GM18861 (cell line): ENCODE measurements at regions not wholly inside any gene's neighbourhood (a gene's known extent, or its start where the extent isn't known, plus 50 kb on each side); places are given as distances from the start of the nearest gene placed in this dataset.

Experiments
- ATAC-seq: cut with Tn5 transposase; IDR thresholded peaks from one replicate; pipeline ENCODE4 v1.9.1; 2021; ENCODE audit not compliant: unreplicated experiment

DNA sequence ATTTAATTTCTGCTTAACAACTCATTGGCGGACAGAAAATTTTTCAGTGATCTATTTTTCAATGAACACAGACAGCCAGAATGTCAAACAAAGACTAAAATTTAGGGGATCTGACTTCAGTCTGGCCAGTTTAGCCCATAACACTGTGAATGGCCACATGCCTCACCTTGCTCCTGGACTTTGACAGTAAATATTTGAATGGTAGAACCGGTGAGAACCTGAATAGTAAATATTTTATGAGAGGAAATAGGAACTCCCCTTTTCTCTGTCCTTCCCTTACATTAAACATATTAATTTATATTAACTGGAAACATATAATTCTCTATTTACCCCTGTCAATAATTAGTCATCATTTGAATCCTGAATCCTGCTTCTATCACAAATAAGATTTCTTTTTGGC, 942.1 kb downstream of the KCNJ2 start:
- no peak for ATAC-seq

DNA sequence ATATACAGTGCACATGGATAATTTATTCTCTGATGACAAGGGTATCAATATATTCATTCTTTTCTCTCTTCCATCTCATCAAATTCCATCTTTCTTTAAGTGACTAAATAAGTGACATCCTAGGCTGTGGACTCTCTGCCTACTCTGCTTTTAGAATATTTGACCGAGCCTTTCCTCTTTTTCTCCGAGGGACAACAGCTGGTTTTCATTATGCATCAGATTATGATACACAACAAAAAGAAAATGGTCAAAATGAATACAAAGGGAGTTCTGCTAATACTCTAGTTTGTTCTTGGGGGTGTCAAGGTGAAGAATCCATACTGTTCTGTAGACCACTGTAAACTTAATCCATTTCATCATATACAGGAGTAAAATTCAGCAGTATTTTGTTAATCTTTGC, 942.6 kb downstream of the KCNJ2 start:
- no peak for ATAC-seq

DNA sequence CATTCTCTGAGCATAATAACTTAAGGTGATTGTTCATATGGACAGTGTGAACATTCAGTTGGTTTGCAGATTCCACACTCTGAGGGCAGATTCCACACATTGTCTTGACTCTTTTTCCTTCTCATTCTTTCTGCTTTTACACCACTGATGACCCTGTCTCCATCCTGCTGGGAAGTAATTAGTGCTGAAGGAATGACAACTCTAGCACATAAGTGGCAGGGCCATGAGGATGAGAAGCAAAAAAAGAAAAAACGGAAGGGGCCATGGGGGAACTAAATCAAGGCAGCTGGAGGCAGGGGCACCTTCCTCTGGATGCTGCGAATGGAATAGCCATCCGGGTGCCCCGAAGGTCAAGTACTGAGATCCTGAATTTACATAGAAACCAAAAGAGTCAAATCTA, 944.0 kb downstream of the KCNJ2 start:
- ATAC-seq: no peak

DNA sequence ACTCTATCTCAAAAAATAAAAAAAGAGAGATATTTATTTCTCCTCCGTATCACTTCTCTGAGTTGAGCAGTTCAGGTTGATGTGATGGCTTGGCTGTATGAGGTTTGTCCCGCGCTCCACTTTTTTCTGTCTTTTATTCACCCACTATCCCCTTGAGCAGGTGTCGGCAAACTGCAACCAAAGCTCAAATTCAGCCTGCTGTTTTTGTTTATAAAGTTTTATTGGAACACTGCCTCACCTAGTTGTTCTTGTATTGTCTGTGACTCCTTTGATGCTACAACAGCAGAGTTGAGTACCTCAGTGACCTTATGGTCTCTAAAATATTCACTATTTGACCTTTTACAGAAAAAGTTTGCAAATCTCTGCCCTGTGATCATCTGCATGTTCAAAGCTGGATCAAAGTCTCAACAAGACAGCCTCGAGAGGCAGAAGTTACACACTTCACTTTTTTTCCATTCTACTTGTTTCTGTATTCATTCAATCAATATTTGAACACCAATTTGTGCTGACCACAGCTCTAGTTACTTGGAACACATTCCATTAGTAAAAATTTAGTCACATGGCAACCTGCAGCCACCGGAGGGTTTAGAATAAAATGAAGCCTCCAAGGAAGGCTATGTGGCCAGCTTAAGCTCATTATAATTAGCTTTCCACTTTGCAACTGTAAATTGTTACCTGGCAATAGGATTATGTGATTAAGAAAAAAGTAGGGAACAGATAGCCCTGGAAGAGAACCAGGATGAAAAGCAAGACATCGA, 945.8 kb downstream of the KCNJ2 start:
- no peak for ATAC-seq

DNA sequence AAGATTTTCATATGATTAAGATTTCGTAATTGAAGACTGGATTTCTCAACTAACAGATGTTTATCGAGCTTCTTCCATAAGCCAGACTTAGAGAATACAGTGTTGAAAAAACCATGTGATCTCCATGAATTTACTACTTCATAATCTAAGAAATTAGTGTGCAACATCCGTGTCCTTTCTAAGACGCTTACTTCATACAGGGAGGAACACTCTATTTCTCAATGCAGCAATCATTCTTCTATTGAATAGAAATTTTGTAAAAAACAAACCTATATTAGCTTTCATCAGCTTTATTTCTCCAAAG, 946.3 kb downstream of the KCNJ2 start:
- ATAC-seq: no peak

- ATAC-seq: no peak
Measured at GRCh38 chr17:71117466-71117865, 948.1 kb downstream of the KCNJ2 start.

GRCh38 chr17:71118039-71118438, 948.7 kb downstream of the KCNJ2 start:
- no peak for ATAC-seq

- no peak for ATAC-seq
Measured at GRCh38 chr17:71127416-71127815, 958.1 kb downstream of the KCNJ2 start.

- ATAC-seq: no peak
Measured at GRCh38 chr17:71142333-71142732, 973.0 kb downstream of the KCNJ2 start.

- ATAC-seq: no peak
Measured at GRCh38 chr17:71145486-71145885, 975.3 kb upstream of the SOX9 start.

- no peak for ATAC-seq
Measured at GRCh38 chr17:71147906-71148305, 972.9 kb upstream of the SOX9 start.

- no peak for ATAC-seq
Measured at GRCh38 chr17:71149607-71150006, 971.2 kb upstream of the SOX9 start.

DNA sequence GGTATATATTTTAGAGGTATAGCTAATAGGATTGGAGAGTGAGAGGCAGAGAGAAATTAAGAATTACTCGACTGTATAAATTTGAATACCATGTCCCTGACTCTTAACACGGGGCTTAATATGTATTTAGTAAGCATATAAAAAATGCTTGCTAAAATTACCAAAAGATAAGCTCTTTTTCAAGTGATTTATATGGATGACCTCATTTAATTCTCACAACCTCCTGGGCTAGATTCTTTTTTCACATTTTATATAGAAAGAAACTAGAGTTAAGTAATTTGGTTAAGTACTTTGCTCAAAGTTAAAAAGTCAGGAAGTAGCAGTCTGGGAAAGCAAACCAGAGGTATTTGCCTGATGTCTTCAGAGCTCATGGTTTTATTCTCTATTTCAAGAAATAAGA, 963.5 kb upstream of the SOX9 start:
- no peak for ATAC-seq

DNA sequence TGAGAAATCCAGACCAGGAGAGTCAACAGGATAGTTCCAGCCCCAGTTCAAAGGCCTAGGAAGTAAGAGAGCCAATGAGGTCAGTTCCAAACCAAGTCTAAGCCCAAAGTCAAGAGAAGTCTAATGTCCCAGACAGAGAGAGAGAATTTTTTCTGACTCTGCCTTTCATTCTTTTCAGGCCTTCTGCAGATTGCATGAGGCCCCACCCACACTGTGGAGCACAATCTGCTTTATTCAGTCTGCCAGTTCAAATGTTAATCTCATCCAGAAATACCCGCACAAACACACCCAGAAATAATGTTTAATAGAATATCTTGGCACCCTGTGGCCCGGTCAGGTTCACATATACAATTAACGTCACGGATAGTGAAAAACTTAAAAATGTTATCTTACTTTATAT, 962.4 kb upstream of the SOX9 start:
- no peak for ATAC-seq

GRCh38 chr17:71163121-71163812, 957.6 kb upstream of the SOX9 start:
- ATAC-seq: no peak

DNA sequence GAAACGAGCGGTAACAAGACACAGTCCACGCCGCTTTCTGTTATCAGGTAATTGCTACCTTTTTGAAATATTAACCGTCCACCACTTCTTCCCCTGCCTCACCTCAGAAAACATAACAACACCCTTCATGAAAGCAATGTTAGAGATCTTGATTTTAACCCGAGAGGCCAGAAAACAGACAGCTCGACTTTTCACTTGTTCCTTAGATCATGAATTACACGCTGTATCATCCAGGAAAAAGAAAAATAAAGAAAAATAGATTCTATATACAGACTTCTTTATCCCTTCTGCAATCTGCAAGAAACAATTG, 957.1 kb upstream of the SOX9 start:
- ATAC-seq: no peak

DNA sequence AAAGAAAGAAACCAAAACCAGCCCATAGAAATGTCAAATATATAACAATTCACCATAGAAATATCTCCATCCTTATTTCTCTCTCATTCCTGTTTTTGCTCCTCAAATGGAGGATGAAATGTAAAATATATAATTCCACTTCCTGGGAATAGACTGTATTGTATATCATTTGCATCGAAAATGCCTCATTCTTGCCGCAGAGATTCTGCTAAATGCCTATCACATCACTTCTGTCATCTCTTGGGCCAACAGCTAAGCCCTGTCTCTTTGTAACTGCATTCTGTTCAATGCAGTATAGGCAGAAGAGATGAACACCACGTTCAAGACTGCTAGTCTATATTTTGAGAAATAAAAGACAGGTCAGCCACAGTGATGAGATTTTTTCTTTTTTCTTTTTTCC, 956.3 kb upstream of the SOX9 start:
- no peak for ATAC-seq

GRCh38 chr17:71166311-71166710, 954.5 kb upstream of the SOX9 start:
- no peak for ATAC-seq

DNA sequence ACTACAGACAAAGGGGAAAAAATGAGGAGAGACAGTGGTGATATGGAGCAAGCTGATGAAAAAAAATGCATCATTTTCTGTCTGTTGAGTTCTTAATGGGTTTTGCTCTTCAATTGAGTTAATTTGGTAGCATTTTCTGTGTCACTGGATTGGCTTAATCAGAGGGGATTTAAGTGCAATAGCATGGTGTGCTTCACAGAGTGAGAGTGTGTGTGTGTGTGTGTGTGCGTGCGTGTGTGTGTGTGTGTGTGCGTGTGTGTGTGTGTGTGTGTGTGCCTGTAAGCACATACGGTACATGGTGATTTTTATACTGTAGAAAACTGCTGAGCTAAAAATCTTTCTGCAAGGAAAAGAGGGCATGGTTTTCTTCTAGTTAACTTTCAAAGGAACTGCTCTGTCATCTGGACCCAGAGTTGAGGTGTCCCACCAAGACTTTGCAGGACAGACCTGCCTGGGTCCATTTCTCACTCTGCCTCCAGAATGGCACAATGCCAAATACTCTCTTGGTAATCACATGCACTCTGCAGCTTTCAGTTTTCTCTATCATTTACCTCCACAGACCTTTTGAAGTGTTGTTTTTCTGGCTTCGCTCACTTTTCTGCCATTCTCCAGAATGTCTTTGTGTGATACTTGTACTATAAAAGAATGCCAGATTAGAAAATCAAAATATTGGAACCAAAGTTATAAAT, 952.6 kb upstream of the SOX9 start:
- ATAC-seq: no peak

DNA sequence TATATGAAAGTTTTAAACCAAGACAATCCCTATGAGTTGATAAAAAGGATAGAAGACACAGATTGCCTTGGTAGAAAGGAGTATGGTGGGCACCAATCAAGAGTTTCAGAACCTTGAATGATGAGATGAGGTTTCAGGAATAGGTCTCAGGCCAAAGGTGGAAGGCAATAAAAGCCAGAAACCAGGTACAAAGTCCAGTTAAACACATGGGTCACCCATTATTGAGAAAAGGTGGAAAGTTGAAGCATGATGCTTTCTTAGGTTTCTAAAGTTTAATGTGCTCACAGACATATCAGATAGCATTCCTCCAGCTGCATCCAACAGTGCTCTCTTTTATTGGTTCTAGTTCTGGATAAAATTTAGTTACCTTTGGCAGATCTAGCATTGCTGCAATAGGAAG, 950.8 kb upstream of the SOX9 start:
- no peak for ATAC-seq

DNA sequence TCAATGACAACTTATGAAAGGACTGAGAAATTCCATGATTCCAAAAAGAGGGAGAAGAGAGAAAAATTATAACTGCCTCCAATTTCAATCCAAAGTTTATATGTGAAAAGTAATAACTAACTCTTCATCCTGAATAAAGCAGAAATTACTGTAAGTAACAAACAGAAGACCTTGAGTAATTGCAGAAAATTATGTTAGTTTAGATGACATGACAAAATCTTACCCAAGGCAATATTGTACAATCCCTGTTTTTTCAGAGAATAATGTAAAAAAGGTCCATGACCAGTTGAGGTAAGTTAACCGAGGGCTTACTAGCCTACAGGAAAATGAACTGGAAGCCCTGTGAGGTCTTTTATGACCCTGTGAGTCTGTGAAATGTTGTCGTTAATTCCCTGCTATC, 949.5 kb upstream of the SOX9 start:
- no peak for ATAC-seq

- ATAC-seq: no peak
Measured at GRCh38 chr17:71173991-71174390, 946.8 kb upstream of the SOX9 start.

- ATAC-seq: no peak
Measured at GRCh38 chr17:71176331-71176730, 944.5 kb upstream of the SOX9 start.
